OCI-M2 (cell line): ENCODE measurements at regions not wholly inside any gene's neighbourhood (a gene's known extent, or its start where the extent isn't known, plus 50 kb on each side); places are given as distances from the start of the nearest gene placed in this dataset.

Experiments used
- DNase-seq: peaks from one replicate; lab custom pipeline; 2025; ENCODE audit not compliant: unreplicated experiment; lab: John Stamatoyannopoulos, UW

- DNase-seq: no peak
These were observed 64.3 kb downstream of the DMRTA2 start for GRCh38 chr1:50358962-50359361.

DNA sequence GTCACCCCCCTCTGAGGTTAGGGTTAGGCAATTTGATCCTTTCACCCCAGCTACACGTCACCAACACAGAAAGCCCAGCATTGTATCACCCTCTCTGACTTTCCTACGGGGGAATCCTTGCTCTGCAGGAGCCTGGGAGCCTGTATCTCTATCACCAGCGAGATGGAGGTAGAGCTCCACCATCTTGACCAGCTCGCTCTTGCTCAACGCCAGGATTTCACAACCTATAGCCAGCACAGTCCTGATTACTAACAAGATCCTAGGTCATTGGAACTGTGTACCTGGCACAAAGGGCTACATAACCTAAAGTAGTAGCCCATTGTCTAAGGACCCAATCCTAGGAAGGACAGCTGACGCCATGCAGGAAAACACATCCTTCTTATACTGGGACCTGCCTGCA lies 66.1 kb downstream of the DMRTA2 start:
- no peak for DNase-seq

DNA sequence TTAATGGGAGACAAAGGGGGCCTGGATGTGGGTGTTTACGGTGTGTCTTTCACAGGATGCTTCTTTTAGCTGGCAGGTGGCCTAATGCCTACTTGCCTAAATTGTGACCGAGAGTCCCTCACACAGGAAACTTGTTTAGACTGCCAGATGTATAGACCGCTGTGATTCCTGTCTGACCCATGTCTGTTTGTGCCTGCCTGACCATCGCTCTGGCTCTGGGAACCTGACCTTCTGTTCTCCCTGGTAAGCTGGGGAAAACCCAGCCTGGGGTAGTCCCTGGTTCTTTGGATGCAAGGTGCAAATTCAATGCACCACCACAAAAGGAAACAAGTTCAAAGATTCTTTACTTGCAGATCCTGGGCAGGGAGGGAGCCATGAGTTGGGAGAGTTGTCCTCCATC lies 68.4 kb downstream of the DMRTA2 start:
- DNase-seq: no peak

DNA sequence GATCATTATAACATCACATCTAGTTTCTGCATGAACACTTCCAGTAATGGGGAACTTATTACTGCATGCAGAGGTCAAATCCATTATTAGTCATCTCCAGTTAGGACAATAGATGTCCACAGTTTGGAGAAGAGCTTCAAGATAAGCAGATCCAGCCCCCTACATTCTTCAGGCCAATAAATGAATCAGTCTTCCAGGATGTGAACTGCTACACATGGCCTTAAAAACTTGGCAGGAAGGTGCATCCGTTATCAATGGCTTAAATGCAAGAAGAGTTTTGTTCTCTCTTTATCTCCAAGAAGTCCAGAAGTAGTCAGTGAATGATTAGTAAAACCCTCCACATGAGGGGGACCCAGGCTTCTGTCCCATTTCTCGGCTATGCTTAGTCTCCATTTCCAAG lies 70.8 kb downstream of the DMRTA2 start:
- no peak for DNase-seq

GRCh38 chr1:50350868-50351267 lies 72.4 kb downstream of the DMRTA2 start:
- DNase-seq: no peak

- DNase-seq: no peak
These were observed 72.8 kb downstream of the DMRTA2 start for GRCh38 chr1:50350421-50350820.

GRCh38 chr1:50349242-50349565 lies 74.0 kb downstream of the DMRTA2 start:
- no peak for DNase-seq

DNA sequence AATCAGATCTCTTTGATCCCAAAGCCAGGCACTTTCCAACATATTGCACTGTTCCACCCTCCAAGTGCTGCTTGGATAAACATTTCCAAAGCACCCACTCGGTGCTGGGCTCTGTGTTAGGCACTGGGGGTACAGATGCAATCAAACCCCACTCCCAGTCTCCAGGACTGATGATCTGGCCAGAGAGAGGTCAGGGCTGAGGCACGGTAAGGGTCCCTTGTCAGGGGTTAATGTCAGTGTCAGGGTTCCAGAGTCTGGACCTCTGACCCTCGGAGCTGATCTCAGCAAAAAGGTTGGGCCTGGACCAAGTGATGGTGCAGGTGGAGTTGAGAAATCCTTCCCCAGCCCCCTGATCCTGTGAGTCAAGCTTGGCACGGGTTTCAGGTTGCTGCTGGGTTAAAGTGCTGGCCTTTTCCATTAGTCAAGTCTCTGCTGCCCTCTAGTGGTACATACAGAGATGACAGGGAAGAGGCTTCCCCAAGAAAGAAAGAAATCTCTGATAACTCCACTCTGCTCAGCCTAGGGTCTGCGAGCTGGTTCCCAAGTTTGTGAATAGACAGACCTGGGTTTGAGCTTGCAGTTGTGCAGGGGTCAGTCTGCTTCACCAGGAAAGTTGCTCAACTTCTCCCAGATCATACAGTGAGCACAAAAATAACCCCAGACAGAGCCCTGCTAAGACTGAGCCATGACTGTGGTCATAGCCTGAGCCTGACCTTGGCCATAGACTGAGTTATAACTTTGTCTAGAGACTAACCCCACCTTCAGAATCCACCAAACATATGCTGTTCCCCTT lies 74.6 kb downstream of the DMRTA2 start:
- DNase-seq: no peak

DNA sequence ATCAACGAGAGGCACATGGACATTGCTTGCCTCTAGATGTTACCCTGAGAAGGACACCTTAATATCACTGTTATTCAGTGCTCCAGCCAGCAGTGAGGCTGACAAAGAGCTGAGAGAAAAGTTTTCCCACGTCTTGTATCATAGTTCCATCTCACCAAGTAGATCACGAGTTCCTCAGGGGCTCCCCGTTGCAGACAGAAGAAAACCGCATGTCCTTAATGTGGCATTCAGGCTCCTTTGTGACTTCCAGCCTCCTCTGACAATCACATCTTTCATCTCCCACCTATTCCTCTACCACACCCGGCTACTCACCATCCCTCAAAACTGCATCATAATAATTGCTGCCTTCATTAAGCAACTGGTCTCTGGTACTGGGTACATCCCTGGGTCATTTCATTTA lies 75.3 kb downstream of the DMRTA2 start:
- DNase-seq: no peak

- no peak for DNase-seq
These were observed 76.6 kb downstream of the DMRTA2 start for GRCh38 chr1:50346621-50347020.

GRCh38 chr1:50343323-50343722 lies 79.9 kb downstream of the DMRTA2 start:
- DNase-seq: no peak

DNA sequence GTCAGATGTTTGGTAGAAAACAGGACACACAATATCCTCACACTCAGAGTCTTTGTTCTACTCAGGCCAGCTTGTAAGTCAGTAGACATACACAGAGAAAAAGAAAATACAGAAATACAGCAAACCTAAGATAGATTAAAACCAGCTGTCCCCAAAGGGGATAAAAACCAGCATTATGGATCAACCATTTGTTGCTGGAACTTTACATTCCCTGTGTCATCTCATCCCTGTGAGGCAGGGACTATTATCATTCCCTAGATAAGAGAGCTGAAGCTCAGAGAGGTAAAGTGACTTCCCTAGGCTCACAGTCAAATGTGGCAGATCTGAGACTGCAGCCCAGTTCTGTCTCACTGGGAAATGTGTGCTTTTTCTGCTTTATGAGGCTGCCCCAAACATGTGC lies 80.7 kb downstream of the DMRTA2 start:
- DNase-seq: no peak

DNA sequence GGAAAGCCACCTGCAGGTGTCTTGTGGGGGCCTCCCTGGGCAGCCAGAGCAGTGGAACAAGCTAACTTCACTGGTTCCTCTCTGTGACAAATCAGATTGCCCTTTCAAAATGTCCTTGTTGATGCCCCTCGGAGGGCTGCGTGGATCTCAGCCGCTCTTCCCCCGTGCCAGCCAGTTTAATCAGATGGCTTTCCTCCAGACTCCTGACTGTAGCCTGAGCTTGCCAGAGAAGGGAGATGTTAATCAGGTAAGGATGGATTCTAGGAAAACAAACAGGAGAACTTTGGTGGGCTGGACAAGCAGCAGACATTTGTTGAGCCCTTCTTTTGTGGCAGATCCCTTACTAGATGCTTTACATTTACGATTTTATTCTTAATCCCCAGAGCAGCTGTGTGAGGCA lies 88.2 kb downstream of the DMRTA2 start:
- DNase-seq: no peak

- DNase-seq: no peak
These were observed 89.7 kb downstream of the DMRTA2 start for GRCh38 chr1:50333595-50333974.

DNA sequence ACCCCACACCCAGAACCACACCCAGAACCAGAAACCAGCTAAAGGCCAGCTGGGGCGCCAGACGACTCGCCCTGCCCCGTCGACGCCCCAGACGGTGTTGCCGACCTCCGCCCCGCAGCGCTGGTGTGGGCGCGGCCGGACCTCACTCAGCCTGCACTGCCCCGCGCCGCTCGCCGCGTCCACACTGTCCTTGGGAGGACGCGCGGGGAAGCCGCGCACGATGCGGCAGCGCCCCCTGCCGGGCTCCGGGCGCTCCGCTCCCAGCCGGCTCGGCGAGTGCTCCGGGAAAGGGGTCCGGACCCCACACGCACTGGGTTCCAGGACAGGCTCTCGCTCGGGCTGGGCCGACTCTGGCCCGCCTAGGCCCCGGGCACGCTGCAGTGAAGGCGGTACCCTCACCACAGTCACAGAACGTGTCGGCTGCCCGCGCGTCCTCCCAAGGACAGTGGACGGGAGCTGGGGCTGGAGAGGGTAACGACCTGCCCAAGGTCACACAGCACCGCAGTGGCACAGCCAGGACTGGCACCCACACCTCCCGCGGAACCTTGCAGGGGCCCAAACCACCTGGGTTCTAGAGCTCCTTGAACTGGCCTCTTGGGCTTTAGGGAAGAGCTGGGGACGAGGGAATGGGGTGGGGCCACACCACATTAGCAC lies 90.2 kb downstream of the DMRTA2 start:
- DNase-seq: no peak

- DNase-seq: no peak
These were observed 93.8 kb downstream of the DMRTA2 start for GRCh38 chr1:50329332-50329932.

DNA sequence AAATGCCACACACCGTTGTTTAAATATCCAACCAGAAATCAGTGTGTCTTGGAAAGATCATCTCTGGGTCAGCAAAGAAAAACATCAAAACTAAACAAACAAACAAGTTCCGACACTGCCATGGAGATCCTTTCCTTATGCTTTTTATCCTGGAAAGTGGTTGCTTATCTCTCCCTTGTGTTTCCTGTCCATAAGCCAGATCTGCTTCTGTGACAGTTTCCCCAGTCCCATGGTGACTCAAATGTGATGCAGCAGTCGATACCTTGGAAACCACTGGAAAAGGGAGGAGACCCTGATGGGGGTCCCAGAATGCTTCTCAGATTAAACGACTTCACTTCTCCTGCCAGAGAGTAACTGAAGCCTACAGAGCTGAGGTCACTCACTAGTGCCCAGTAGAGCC lies 94.7 kb downstream of the DMRTA2 start:
- DNase-seq: no peak

GRCh38 chr1:50326026-50326425 lies 97.2 kb downstream of the DMRTA2 start:
- DNase-seq: no peak

- no peak for DNase-seq
These were observed 100.7 kb downstream of the DMRTA2 start for GRCh38 chr1:50322579-50322978.

GRCh38 chr1:50318428-50318827 lies 104.8 kb downstream of the DMRTA2 start:
- DNase-seq: no peak

DNA sequence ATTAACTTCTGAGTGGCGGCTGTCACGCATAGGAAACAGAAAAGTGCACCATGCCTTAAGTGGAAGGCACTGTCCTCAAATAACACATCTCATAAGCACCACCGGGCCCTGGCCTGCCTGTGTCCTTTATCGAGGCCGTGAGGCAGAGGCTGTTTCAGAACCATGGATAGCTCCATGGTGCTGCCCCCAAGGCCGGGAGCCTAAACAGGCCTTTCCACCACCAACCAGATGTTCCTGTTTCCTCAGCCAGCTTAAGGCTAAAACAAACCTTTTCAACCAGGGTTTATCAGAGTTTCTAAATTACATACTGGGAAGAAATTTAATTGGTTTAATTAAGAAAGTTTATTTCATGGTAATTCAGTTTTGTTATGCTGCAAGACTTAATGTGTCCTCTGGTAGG lies 114.4 kb downstream of the DMRTA2 start:
- no peak for DNase-seq

DNA sequence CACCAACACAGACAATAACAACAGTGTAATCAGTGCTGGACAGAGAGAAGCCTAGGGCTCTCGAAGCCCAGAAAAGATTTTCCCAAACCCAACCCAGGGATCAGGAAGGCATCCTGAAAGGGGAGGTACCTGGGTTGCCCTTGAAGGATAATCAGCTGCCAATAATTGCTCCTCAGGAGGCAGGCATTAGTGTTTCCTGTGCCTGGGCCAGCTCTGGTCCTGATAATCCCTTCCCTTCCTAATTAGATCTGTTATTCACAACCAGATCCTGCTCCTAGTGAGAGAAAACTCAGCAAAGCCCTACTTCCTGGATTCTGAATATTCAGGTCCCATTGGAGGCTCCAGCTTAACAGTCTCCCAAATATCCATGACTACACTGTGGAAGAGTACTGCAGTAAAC lies 117.4 kb downstream of the DMRTA2 start:
- no peak for DNase-seq

GRCh38 chr1:50300297-50300696 lies 122.9 kb downstream of the DMRTA2 start:
- DNase-seq: no peak
